ENCODE measurements at regions not wholly inside any gene's neighbourhood (a gene's known extent, or its start where the extent isn't known, plus 50 kb on each side); places are given as distances from the start of the nearest gene placed in this dataset.

DNA sequence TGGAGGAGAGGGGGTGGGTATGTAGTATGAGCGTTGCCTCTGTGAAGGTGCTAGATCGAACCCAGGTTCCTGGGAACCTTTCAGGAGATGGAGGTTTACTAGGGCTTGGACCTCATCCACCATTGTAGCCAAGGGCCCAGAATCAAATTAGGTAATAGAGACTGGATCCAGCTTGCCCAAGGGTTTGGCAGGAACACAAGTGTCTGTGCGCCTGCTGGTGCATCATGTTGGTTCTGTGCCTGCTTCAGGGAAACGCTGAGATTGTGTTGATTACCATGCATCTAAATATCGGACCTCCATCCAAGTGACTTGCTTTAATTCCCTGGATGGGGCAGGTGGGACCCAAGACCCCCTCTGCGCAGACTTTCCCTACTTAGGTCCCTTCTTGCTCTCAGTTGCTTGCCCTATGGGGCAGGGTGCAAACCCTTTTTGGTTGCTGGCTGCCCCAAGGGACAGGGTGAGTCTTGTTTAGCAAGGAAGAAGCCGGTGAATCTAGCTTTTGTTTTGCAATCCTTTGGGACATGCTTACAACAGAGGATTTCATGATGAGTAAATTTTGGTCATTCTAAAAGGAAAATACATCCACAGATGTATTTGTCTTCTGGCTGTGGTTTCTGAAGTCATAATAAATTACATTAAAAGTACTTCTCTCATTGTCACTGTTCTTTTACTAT lies 189.8 kb upstream of the PRICKLE1 start:
- Histone ChIP-seq H3K4me3 (ENCODE audit: low read depth, low read length) (no peak overlapping the region), H3K9me3 (ENCODE audit: control insufficient read depth in 2 of 2, low read length in 2 of 2) (no peaks in the 10 kb centered on the region), H3K4me1 (ENCODE audit: control insufficient read depth, insufficient read depth, low read length, poor library complexity, severe bottlenecking) (no peaks in the 10 kb centered on the region), H3K27me3 (ENCODE audit: control insufficient read depth, insufficient read depth, low read length) (no peaks in the 10 kb centered on the region), H3K27ac (ENCODE audit: insufficient read depth, low read length, poor library complexity, severe bottlenecking) (no peak overlapping the region), H3K36me3 (ENCODE audit: control insufficient read depth, insufficient read depth, low read length) (no peaks in the 10 kb centered on the region)
- Mint-ChIP-seq H3K9me3 (peaks cover 0 to 1% (median 0%) of the 10 kb centered on the region in 7 donors), H3K36me3 (no peaks in the 10 kb centered on the region), H3K27ac (no peak overlapping the region), H3K27me3 (peaks cover 6% of the 10 kb centered on the region), H3K4me3 (no peak overlapping the region), H3K4me1 (no peaks in the 10 kb centered on the region)
- no peak for ATAC-seq (ENCODE audit: low read depth in 2 of 2)
- no peak for DNase-seq

DNA sequence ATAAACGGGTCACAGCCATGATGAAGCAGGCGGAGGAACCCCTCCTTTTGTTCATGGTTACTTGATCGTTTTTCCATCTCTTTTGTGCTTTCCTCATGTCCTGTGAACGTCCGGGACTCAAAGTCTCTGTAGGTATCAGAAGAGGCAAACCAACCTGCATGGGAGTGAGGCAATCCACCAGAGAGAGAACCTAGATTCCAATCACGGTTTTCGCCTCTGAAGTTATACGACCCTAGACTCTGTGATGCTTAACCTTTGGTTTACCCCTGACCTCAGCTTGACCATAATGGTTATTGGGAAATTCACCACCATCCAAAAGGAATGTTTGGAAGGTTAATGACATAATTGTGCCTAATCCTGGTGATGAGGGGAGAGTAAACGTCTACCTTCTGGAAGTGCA lies 186.8 kb upstream of the PRICKLE1 start:
- no peak overlapping the region for H3K27ac Mint-ChIP-seq
- no peaks in the 10 kb centered on the region for H3K4me1 Mint-ChIP-seq
- H3K9me3 Mint-ChIP-seq = peaks cover 0 to 5% (median 3%) of the 10 kb centered on the region in 7 donors

DNA sequence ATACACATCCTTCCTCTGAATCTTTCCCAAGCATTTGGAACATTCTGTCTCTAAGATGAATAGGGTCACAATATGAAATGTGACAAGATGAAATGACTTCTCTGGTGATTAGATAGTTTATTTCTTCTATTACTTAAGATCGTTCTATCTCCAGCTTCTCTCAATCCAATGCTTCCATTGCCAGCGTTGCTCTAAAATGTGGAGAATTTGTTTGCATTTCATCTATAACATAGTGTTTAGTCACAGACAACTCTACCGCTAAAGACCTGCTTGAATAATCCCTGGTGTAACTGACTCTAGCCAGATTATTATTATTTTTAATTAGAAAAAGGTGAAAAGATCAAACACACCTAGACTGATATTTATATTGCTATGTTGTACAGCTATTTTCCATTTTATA lies 184.7 kb upstream of the PRICKLE1 start:
- Mint-ChIP-seq H3K27me3 (peaks cover 4% of the 10 kb centered on the region), H3K36me3 (no peaks in the 10 kb centered on the region), H3K4me1 (no peaks in the 10 kb centered on the region), H3K9me3 (peaks cover 0 to 9% (median 3%) of the 10 kb centered on the region in 7 donors), H3K4me3 (no peak overlapping the region), H3K27ac (no peak overlapping the region)
- Histone ChIP-seq H3K36me3 (ENCODE audit: control insufficient read depth, insufficient read depth, low read length) (no peaks in the 10 kb centered on the region), H3K4me1 (ENCODE audit: control insufficient read depth, insufficient read depth, low read length, poor library complexity, severe bottlenecking) (no peaks in the 10 kb centered on the region), H3K27ac (ENCODE audit: insufficient read depth, low read length, poor library complexity, severe bottlenecking) (no peak overlapping the region), H3K27me3 (ENCODE audit: control insufficient read depth, insufficient read depth, low read length) (no peaks in the 10 kb centered on the region), H3K9me3 (ENCODE audit: control insufficient read depth in 2 of 2, low read length in 2 of 2) (no peaks in the 10 kb centered on the region), H3K4me3 (ENCODE audit: low read depth, low read length) (no peak overlapping the region)
- ATAC-seq (ENCODE audit: low read depth in 2 of 2) (no peak), DNase-seq (no peak)

More for the DNA sequence above, 186.8 kb upstream of the PRICKLE1 start:
- Histone ChIP-seq H3K9me3 (ENCODE audit: control insufficient read depth in 2 of 2, low read length in 2 of 2) (no peaks in the 10 kb centered on the region), H3K4me1 (ENCODE audit: control insufficient read depth, insufficient read depth, low read length, poor library complexity, severe bottlenecking) (no peaks in the 10 kb centered on the region), H3K4me3 (ENCODE audit: low read depth, low read length) (no peak overlapping the region), H3K27me3 (ENCODE audit: control insufficient read depth, insufficient read depth, low read length) (no peaks in the 10 kb centered on the region), H3K27ac (ENCODE audit: insufficient read depth, low read length, poor library complexity, severe bottlenecking) (no peak overlapping the region), H3K36me3 (ENCODE audit: control insufficient read depth, insufficient read depth, low read length) (no peaks in the 10 kb centered on the region)
- DNase-seq (no peak), ATAC-seq (ENCODE audit: low read depth in 2 of 2) (no peak)
- Mint-ChIP-seq H3K27me3 (peaks cover 6% of the 10 kb centered on the region), H3K4me3 (no peak overlapping the region), H3K36me3 (no peaks in the 10 kb centered on the region)

DNA sequence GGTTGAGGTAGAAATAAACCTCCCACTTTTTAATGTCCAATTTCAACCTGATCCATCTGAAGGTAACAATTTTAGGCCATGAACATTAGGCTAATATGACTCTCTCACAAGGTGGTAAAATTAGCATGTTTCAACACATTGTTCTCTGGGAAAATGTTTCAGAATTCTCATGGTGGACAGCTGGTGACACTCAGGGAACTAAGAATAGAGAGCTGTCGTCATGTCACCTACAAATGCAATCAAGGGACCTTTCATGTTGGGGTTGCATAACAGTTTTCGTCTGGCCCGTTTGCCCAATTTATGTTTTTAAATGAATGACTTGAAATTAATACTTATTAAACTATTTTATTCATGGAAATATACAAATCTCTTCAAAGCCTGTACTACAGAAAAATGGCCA lies 180.7 kb upstream of the PRICKLE1 start:
- no peaks in the 10 kb centered on the region for H3K27me3 ChIP-seq (ENCODE audit: control insufficient read depth, insufficient read depth, low read length)
- Mint-ChIP-seq H3K4me1 (no peaks in the 10 kb centered on the region), H3K27me3 (peaks cover 4% of the 10 kb centered on the region), H3K36me3 (no peaks in the 10 kb centered on the region), H3K9me3 (peaks cover 0 to 10% (median 3%) of the 10 kb centered on the region in 7 donors), H3K27ac (no peak overlapping the region), H3K4me3 (no peak overlapping the region)
- H3K4me1 ChIP-seq (ENCODE audit: control insufficient read depth, insufficient read depth, low read length, poor library complexity, severe bottlenecking) = no peaks in the 10 kb centered on the region
- no peak for DNase-seq
- no peaks in the 10 kb centered on the region for H3K36me3 ChIP-seq (ENCODE audit: control insufficient read depth, insufficient read depth, low read length)
- no peaks in the 10 kb centered on the region for H3K9me3 ChIP-seq (ENCODE audit: control insufficient read depth in 2 of 2, low read length in 2 of 2)
- ATAC-seq (ENCODE audit: low read depth in 2 of 2) = no peak
- no peak overlapping the region for H3K27ac ChIP-seq (ENCODE audit: insufficient read depth, low read length, poor library complexity, severe bottlenecking)
- no peak overlapping the region for H3K4me3 ChIP-seq (ENCODE audit: low read depth, low read length)

DNA sequence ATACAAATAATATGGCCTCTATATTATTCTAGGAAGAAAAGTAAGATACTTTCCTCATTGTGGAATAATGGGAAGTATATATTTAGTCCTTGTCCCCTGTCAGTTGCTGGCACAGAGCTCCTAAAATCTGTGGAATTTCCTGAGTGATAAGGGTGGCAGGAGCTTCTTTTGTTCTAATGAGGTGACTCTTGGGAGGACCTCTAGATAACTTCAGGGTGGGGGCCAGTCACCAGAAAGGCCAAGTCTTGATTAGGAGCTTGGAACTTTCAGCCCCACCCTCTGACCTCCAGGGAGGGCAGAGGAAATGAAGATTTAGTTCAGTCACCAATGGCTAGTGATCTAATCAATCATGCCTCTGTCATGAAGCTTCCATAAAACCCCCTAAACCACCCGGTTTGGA lies 179.9 kb upstream of the PRICKLE1 start:
- no peaks in the 10 kb centered on the region for H3K4me1 Mint-ChIP-seq
- H3K4me1 ChIP-seq (ENCODE audit: control insufficient read depth, insufficient read depth, low read length, poor library complexity, severe bottlenecking) = no peaks in the 10 kb centered on the region
- no peaks in the 10 kb centered on the region for H3K27me3 ChIP-seq (ENCODE audit: control insufficient read depth, insufficient read depth, low read length)
- peaks cover 0 to 10% (median 3%) of the 10 kb centered on the region in 7 donors for H3K9me3 Mint-ChIP-seq
- no peak for DNase-seq
- no peaks in the 10 kb centered on the region for H3K36me3 ChIP-seq (ENCODE audit: control insufficient read depth, insufficient read depth, low read length)
- H3K27ac Mint-ChIP-seq = no peak overlapping the region
- H3K27me3 Mint-ChIP-seq = peaks cover 4% of the 10 kb centered on the region
- H3K9me3 ChIP-seq (ENCODE audit: control insufficient read depth in 2 of 2, low read length in 2 of 2) = no peaks in the 10 kb centered on the region
- H3K4me3 Mint-ChIP-seq = no peak overlapping the region
- H3K27ac ChIP-seq (ENCODE audit: insufficient read depth, low read length, poor library complexity, severe bottlenecking) = no peak overlapping the region
- no peak overlapping the region for H3K4me3 ChIP-seq (ENCODE audit: low read depth, low read length)
- ATAC-seq (ENCODE audit: low read depth in 2 of 2) = no peak
- H3K36me3 Mint-ChIP-seq = no peaks in the 10 kb centered on the region

DNA sequence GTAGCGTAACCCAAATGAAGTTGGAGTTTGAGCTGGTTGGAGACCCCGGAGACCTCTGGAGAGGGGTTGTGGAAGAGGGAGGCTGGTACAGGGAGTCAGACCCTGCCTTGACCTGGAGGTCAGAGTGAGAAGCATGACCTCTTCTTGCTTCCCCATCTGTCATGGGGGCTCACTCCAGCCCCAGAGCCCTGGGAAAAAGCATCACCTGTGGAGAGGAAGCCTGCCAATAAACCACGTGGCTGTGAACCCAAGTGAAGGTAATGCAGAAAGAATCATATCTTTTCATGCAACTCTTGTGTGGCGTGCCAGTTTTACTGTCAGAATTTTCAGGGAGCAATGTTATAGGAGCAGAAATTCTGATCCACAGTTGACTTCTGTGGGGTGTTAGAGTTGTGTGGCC lies 178.5 kb upstream of the PRICKLE1 start:
- DNase-seq = no peak
- Mint-ChIP-seq H3K36me3 (no peaks in the 10 kb centered on the region), H3K27ac (no peak overlapping the region), H3K27me3 (peaks cover 4% of the 10 kb centered on the region), H3K9me3 (peaks cover 0 to 9% (median 3%) of the 10 kb centered on the region in 7 donors), H3K4me1 (no peaks in the 10 kb centered on the region), H3K4me3 (no peak overlapping the region)
- Histone ChIP-seq H3K4me3 (ENCODE audit: low read depth, low read length) (no peak overlapping the region), H3K36me3 (ENCODE audit: control insufficient read depth, insufficient read depth, low read length) (no peaks in the 10 kb centered on the region), H3K9me3 (ENCODE audit: control insufficient read depth in 2 of 2, low read length in 2 of 2) (no peaks in the 10 kb centered on the region), H3K4me1 (ENCODE audit: control insufficient read depth, insufficient read depth, low read length, poor library complexity, severe bottlenecking) (no peaks in the 10 kb centered on the region), H3K27ac (ENCODE audit: insufficient read depth, low read length, poor library complexity, severe bottlenecking) (no peak overlapping the region), H3K27me3 (ENCODE audit: control insufficient read depth, insufficient read depth, low read length) (no peaks in the 10 kb centered on the region)
- ATAC-seq (ENCODE audit: low read depth in 2 of 2) = no peak

DNA sequence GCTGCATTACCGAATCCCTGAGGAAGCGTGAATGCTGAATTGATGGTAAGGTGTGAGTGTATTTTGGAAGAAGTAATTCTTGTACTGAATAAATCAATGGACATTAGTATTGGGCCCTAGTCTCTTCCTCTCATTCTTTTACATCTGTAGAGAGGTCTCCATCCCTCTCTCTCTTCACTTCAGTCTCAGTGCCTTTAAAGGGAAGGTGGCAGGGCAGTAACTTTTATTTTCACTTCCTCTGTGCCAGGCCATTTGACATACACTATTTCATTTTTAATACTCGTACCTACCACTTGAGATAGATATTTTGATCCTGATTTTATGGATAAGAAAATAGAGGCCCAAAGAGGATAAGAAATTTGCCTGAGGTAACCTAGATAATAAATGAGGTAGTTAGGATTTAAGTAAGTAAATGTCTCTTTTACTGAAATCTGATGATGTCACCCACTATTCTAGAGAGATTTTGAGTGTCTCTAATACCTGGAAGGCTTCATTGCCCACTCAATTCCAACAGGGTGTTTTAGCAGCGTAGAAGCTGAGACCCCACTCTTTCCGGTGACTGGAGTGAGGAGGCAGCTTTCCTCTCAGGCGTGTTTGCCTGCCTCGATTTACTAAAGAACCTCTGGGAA lies 177.9 kb upstream of the PRICKLE1 start:
- Histone ChIP-seq H3K27ac (ENCODE audit: insufficient read depth, low read length, poor library complexity, severe bottlenecking) (no peak overlapping the region), H3K9me3 (ENCODE audit: control insufficient read depth in 2 of 2, low read length in 2 of 2) (no peaks in the 10 kb centered on the region), H3K36me3 (ENCODE audit: control insufficient read depth, insufficient read depth, low read length) (no peaks in the 10 kb centered on the region), H3K4me1 (ENCODE audit: control insufficient read depth, insufficient read depth, low read length, poor library complexity, severe bottlenecking) (no peaks in the 10 kb centered on the region), H3K4me3 (ENCODE audit: low read depth, low read length) (no peak overlapping the region), H3K27me3 (ENCODE audit: control insufficient read depth, insufficient read depth, low read length) (no peaks in the 10 kb centered on the region)
- no peak for DNase-seq
- ATAC-seq (ENCODE audit: low read depth in 2 of 2) = no peak
- Mint-ChIP-seq H3K27me3 (peaks cover 4% of the 10 kb centered on the region), H3K9me3 (peaks cover 0 to 8% (median 2%) of the 10 kb centered on the region in 7 donors), H3K4me1 (peaks cover 0 to 3% (median 0%) of the 10 kb centered on the region in 4 donors), H3K36me3 (no peaks in the 10 kb centered on the region), H3K27ac (no peak overlapping the region), H3K4me3 (no peak overlapping the region)

DNA sequence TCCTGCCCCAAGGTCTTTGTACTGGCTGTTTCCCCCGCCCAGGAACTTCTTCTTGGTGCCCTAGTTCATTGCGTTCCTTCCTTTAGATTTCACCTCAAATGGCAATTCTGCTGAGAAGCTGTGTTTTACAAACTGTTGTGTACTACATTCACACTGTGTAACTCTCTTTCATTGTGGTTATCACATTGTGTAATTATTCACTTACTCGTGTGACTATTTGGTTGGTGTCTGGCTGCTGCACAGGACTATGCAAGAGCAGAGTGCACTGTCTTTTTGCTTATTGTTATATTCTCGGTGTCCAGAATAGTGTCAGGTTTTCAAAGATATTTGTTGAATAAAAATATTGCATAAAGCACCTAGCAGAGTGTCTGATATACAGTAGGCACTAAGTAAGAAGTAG lies 177.2 kb upstream of the PRICKLE1 start:
- H3K9me3 ChIP-seq (ENCODE audit: control insufficient read depth in 2 of 2, low read length in 2 of 2) = no peaks in the 10 kb centered on the region
- peaks cover 0 to 8% (median 2%) of the 10 kb centered on the region in 7 donors for H3K9me3 Mint-ChIP-seq
- H3K36me3 Mint-ChIP-seq = no peaks in the 10 kb centered on the region
- H3K36me3 ChIP-seq (ENCODE audit: control insufficient read depth, insufficient read depth, low read length) = no peaks in the 10 kb centered on the region
- peaks cover 0 to 5% (median 0%) of the 10 kb centered on the region in 4 donors for H3K4me1 Mint-ChIP-seq
- no peaks in the 10 kb centered on the region for H3K4me1 ChIP-seq (ENCODE audit: control insufficient read depth, insufficient read depth, low read length, poor library complexity, severe bottlenecking)
- no peak for DNase-seq
- no peak overlapping the region for H3K4me3 Mint-ChIP-seq
- H3K27me3 Mint-ChIP-seq = peaks cover 4% of the 10 kb centered on the region
- no peak overlapping the region for H3K4me3 ChIP-seq (ENCODE audit: low read depth, low read length)
- H3K27me3 ChIP-seq (ENCODE audit: control insufficient read depth, insufficient read depth, low read length) = no peaks in the 10 kb centered on the region
- ATAC-seq (ENCODE audit: low read depth in 2 of 2) = no peak
- H3K27ac Mint-ChIP-seq = no peak overlapping the region
- H3K27ac ChIP-seq (ENCODE audit: insufficient read depth, low read length, poor library complexity, severe bottlenecking) = no peak overlapping the region

Data from CD4-positive, CD25-positive, alpha-beta regulatory T cell (primary cell).